ENCODE measurements at regions not wholly inside any gene's neighbourhood (a gene's known extent, or its start where the extent isn't known, plus 50 kb on each side); places are given as distances from the start of the nearest gene placed in this dataset.

GRCh38 chr1:56374026-56374974, 205.1 kb downstream of the PLPP3 start:
- DNase-seq (ENCODE audit: low spot score in 2 of 2) = no peak
- Histone ChIP-seq H3K27me3 (no peaks in the 10 kb centered on the region), H3K4me3 (no peak overlapping the region), H3K4me1 (peaks cover 0 to 41% (median 17%) of the 10 kb centered on the region in 4 donors), H3K9me3 (no peaks in the 10 kb centered on the region), H3K36me3 (no peaks in the 10 kb centered on the region), H3K27ac (no peak overlapping the region)
- 60 to 71% methylated on average over 14 of the region's 14 CpGs for WGBS, 2 donors
- TF ChIP-seq EP300 (IDR thresholded peaks at IDR 0.05) (no peak), CTCF (IDR thresholded peaks at IDR 0.05) (no peak), POLR2A (IDR thresholded peaks at IDR 0.05) (no peak)

- Histone ChIP-seq H3K36me3 (no peaks in the 10 kb centered on the region), H3K9me3 (no peaks in the 10 kb centered on the region), H3K4me1 (peaks cover 0 to 20% (median 9%) of the 10 kb centered on the region in 4 donors), H3K27me3 (no peaks in the 10 kb centered on the region), H3K27ac (no peak overlapping the region), H3K4me3 (no peak overlapping the region)
- DNase-seq (ENCODE audit: low spot score in 2 of 2) = no peak
- 95 to 96% methylated on average over 6 of the region's 6 CpGs for WGBS, 2 donors
- TF ChIP-seq POLR2A (IDR thresholded peaks at IDR 0.05) (no peak), EP300 (IDR thresholded peaks at IDR 0.05) (no peak), CTCF (IDR thresholded peaks at IDR 0.05) (no peak)
These were observed 208.8 kb downstream of the PLPP3 start for GRCh38 chr1:56370513-56370912.

GRCh38 chr1:56363007-56363770, 216.2 kb downstream of the PLPP3 start:
- Histone ChIP-seq H3K9me3 (no peaks in the 10 kb centered on the region), H3K4me3 (no peak overlapping the region), H3K4me1 (peaks cover 0 to 30% (median 0%) of the 10 kb centered on the region in 4 donors), H3K27me3 (no peaks in the 10 kb centered on the region), H3K36me3 (no peaks in the 10 kb centered on the region), H3K27ac (peak overlapping the region in 1 of 4 donors; percentile 20)
- no peak for DNase-seq (ENCODE audit: low spot score in 2 of 2)
- 50 to 54% methylated on average over 7 of the region's 7 CpGs for WGBS, 2 donors
- no peak for TF ChIP-seq POLR2A (IDR thresholded peaks at IDR 0.05)
- no peak for TF ChIP-seq CTCF (IDR thresholded peaks at IDR 0.05)
- TF ChIP-seq EP300 (IDR thresholded peaks at IDR 0.05) = no peak

- Histone ChIP-seq H3K4me1 (peaks cover 0 to 33% (median 0%) of the 10 kb centered on the region in 4 donors), H3K27ac (no peak overlapping the region), H3K9me3 (no peaks in the 10 kb centered on the region), H3K4me3 (no peak overlapping the region), H3K27me3 (no peaks in the 10 kb centered on the region), H3K36me3 (no peaks in the 10 kb centered on the region)
- no peak for DNase-seq (ENCODE audit: low spot score in 2 of 2)
- TF ChIP-seq POLR2A (IDR thresholded peaks at IDR 0.05) (no peak), CTCF (IDR thresholded peaks at IDR 0.05) (no peak)
- 88 to 92% methylated on average over 3 of the region's 3 CpGs for WGBS, 2 donors
These were observed 219.3 kb downstream of the PLPP3 start for GRCh38 chr1:56360021-56360420.

- Histone ChIP-seq H3K4me1 (peaks cover 0 to 32% (median 0%) of the 10 kb centered on the region in 4 donors), H3K36me3 (no peaks in the 10 kb centered on the region), H3K9me3 (no peaks in the 10 kb centered on the region), H3K4me3 (no peak overlapping the region), H3K27me3 (no peaks in the 10 kb centered on the region), H3K27ac (peak overlapping the region in 2 of 4 donors; percentile 44 to 66)
- 44 to 47% methylated on average over 2 of the region's 2 CpGs for WGBS, 2 donors
- no peak for DNase-seq (ENCODE audit: low spot score in 2 of 2)
- no peak for TF ChIP-seq CTCF (IDR thresholded peaks at IDR 0.05)
- no peak for TF ChIP-seq POLR2A (IDR thresholded peaks at IDR 0.05)
- TF ChIP-seq EP300 (IDR thresholded peaks at IDR 0.05) = no peak
These were observed 220.3 kb downstream of the PLPP3 start for GRCh38 chr1:56359056-56359455.

All from tibial nerve (tissue), 4 donors.